ENCODE measurements at regions not wholly inside any gene's neighbourhood (a gene's known extent, or its start where the extent isn't known, plus 50 kb on each side); places are given as distances from the start of the nearest gene placed in this dataset.

DNA sequence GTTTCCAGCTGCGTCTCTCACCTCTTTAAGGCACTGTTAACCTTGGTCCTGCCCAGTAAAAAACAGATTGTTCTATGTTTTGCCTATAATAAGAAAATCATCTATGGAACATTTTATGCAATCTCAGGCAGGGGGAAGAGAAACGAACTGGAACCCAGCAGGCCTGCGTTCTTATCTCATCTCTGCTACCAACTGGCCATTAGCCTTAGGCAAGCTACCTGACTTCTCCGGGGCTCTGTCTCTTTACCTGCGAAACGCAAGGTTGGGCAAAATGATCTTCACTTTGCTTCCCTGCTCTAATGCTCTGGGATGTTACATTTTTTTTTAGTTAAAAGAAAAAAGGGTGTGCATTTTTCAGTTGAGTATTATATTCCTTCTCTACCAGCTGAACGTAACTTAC, 70.5 kb upstream of the WIPF1 start:
- no peaks in the 10 kb centered on the region for H3K36me3 ChIP-seq (ENCODE audit: control insufficient read depth, insufficient read depth, low read length)
- no peak overlapping the region for H2AFZ ChIP-seq (ENCODE audit: low read depth, low read length)
- H3K79me2 ChIP-seq (ENCODE audit: control insufficient read depth, insufficient read depth, low read length) = no peaks in the 10 kb centered on the region
- H3K9me1 ChIP-seq (ENCODE audit: control insufficient read depth, insufficient read depth, low read length) = no peaks in the 10 kb centered on the region
- ATAC-seq (no peak), DNase-seq (ENCODE audit: extremely low read depth in 1 of 4, low spot score in 3 of 4) (no peak), FAIRE-seq (no peak)
- BruUV-seq (replicated peaks) = no TSS peak
- ChIA-PET CTCF (ENCODE audit: low intra/inter-chr PET ratio) (no interaction called here), POLR2A (interaction anchor here (0.7 kb wide), 1 partner anchor 1940 kb away, joined by 3 read pairs; no protein-coding TSS in a partner anchor)
- H3K4me1 ChIP-seq (replicated peaks in 1 of 2; ENCODE audit: control insufficient read depth in 2 of 2, insufficient read depth in 2 of 2, low read length in 2 of 2) = no peaks in the 10 kb centered on the region; a peak in 1 of 5 replicates
- WGBS (ENCODE audit: insufficient coverage, low coverage, missing lambda C conversion rate) = 10% methylated on average over 7 of the region's 7 CpGs
- no peak overlapping the region for H3K27ac ChIP-seq (ENCODE audit: extremely low read depth, low read depth, low read length)
- H3K9me3 ChIP-seq (replicated peaks; ENCODE audit: control insufficient read depth, insufficient read depth, low read depth, low read length) = peaks cover 5% of the 10 kb centered on the region
- in situ Hi-C loops (cut with MboI) = no loop called here
- no peak overlapping the region for H3K4me3 ChIP-seq
- H3K9ac ChIP-seq (ENCODE audit: insufficient read depth in 1 of 2, low read depth in 2 of 2, low read length in 2 of 2) = no peak overlapping the region
- intact Hi-C loops (cut with micrococcal nuclease) = no loop called here
- H4K20me1 ChIP-seq (replicated peaks; ENCODE audit: control insufficient read depth, insufficient read depth, low read length) = no peaks in the 10 kb centered on the region
- H3K4me2 ChIP-seq (ENCODE audit: insufficient read depth, low read length) = no peak overlapping the region
- H3K27me3 ChIP-seq (ENCODE audit: control insufficient read depth in 2 of 2, insufficient read depth in 2 of 2, low read length in 2 of 2) = peaks cover 9 to 40% of the 10 kb centered on the region in 2 experiments; a peak in 4 of 5 replicates
- no peak for TF ChIP-seq HNRNPH1 (optimal IDR thresholded peaks at IDR 0.05; ENCODE audit: low read depth, low read length)
- TF ChIP-seq, protein P1, sequence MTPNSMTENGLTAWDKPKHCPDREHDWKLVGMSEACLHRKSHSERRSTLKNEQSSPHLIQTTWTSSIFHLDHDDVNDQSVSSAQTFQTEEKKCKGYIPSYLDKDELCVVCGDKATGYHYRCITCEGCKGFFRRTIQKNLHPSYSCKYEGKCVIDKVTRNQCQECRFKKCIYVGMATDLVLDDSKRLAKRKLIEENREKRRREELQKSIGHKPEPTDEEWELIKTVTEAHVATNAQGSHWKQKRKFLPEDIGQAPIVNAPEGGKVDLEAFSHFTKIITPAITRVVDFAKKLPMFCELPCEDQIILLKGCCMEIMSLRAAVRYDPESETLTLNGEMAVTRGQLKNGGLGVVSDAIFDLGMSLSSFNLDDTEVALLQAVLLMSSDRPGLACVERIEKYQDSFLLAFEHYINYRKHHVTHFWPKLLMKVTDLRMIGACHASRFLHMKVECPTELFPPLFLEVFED (CRISPR knock-in tag; conservative IDR thresholded peaks at IDR 0.05) = no peak
- TF ChIP-seq, protein P2, sequence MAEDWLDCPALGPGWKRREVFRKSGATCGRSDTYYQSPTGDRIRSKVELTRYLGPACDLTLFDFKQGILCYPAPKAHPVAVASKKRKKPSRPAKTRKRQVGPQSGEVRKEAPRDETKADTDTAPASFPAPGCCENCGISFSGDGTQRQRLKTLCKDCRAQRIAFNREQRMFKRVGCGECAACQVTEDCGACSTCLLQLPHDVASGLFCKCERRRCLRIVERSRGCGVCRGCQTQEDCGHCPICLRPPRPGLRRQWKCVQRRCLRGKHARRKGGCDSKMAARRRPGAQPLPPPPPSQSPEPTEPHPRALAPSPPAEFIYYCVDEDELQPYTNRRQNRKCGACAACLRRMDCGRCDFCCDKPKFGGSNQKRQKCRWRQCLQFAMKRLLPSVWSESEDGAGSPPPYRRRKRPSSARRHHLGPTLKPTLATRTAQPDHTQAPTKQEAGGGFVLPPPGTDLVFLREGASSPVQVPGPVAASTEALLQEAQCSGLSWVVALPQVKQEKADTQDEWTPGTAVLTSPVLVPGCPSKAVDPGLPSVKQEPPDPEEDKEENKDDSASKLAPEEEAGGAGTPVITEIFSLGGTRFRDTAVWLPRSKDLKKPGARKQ (CRISPR knock-in tag; IDR thresholded peaks at IDR 0.05) = no peak
- TF ChIP-seq CHCHD3 (CRISPR knock-in tag; IDR thresholded peaks at IDR 0.05) = no peak
- no peak for TF ChIP-seq ZNF384 (IDR thresholded peaks at IDR 0.05; ENCODE audit: low read depth, low read length)
- TF ChIP-seq, protein P3, sequence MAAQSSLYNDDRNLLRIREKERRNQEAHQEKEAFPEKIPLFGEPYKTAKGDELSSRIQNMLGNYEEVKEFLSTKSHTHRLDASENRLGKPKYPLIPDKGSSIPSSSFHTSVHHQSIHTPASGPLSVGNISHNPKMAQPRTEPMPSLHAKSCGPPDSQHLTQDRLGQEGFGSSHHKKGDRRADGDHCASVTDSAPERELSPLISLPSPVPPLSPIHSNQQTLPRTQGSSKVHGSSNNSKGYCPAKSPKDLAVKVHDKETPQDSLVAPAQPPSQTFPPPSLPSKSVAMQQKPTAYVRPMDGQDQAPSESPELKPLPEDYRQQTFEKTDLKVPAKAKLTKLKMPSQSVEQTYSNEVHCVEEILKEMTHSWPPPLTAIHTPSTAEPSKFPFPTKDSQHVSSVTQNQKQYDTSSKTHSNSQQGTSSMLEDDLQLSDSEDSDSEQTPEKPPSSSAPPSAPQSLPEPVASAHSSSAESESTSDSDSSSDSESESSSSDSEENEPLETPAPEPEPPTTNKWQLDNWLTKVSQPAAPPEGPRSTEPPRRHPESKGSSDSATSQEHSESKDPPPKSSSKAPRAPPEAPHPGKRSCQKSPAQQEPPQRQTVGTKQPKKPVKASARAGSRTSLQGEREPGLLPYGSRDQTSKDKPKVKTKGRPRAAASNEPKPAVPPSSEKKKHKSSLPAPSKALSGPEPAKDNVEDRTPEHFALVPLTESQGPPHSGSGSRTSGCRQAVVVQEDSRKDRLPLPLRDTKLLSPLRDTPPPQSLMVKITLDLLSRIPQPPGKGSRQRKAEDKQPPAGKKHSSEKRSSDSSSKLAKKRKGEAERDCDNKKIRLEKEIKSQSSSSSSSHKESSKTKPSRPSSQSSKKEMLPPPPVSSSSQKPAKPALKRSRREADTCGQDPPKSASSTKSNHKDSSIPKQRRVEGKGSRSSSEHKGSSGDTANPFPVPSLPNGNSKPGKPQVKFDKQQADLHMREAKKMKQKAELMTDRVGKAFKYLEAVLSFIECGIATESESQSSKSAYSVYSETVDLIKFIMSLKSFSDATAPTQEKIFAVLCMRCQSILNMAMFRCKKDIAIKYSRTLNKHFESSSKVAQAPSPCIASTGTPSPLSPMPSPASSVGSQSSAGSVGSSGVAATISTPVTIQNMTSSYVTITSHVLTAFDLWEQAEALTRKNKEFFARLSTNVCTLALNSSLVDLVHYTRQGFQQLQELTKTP (IDR thresholded peaks at IDR 0.05; ENCODE audit: low read depth in 1 of 2, partially characterized antibody in 2 of 2) = no peak
- no peak for TF ChIP-seq MEIS2 (IDR thresholded peaks at IDR 0.05; ENCODE audit: partially characterized antibody)
- TF ChIP-seq MYBL2 (IDR thresholded peaks at IDR 0.05; ENCODE audit: low read depth) = no peak
- TF ChIP-seq MYBL2 (CRISPR knock-in tag; IDR thresholded peaks at IDR 0.05; ENCODE audit: borderline replicate concordance) = no peak
- TF ChIP-seq PTTG1 (tag; IDR thresholded peaks at IDR 0.05; ENCODE audit: low read depth) = no peak
- TF ChIP-seq, protein P4, sequence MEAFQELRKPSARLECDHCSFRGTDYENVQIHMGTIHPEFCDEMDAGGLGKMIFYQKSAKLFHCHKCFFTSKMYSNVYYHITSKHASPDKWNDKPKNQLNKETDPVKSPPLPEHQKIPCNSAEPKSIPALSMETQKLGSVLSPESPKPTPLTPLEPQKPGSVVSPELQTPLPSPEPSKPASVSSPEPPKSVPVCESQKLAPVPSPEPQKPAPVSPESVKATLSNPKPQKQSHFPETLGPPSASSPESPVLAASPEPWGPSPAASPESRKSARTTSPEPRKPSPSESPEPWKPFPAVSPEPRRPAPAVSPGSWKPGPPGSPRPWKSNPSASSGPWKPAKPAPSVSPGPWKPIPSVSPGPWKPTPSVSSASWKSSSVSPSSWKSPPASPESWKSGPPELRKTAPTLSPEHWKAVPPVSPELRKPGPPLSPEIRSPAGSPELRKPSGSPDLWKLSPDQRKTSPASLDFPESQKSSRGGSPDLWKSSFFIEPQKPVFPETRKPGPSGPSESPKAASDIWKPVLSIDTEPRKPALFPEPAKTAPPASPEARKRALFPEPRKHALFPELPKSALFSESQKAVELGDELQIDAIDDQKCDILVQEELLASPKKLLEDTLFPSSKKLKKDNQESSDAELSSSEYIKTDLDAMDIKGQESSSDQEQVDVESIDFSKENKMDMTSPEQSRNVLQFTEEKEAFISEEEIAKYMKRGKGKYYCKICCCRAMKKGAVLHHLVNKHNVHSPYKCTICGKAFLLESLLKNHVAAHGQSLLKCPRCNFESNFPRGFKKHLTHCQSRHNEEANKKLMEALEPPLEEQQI (IDR thresholded peaks at IDR 0.05) = no peak
- TF ChIP-seq TCF3 (CRISPR knock-in tag; IDR thresholded peaks at IDR 0.05) = no peak
- no peak for TF ChIP-seq CBX1 (IDR thresholded peaks at IDR 0.05; ENCODE audit: low read depth)
